PC-9 (cell line): ENCODE measurements at regions not wholly inside any gene's neighbourhood (a gene's known extent, or its start where the extent isn't known, plus 50 kb on each side); places are given as distances from the start of the nearest gene placed in this dataset.

ENCODE experiments used
- BruUV-seq: library from RNA; stranded (reverse); fragments of 400-500 nt; replicated peaks from 2 replicates; lab custom pipeline; 2021; lab: Mats Ljungman, UMichigan
- CTCF ChIA-PET: fragments of 300-600 bp; sonication (Branson Sonifier 250); formaldehyde crosslinking; loops from one replicate; lab custom pipeline; 2022; ENCODE audit warnings: antibody characterized with exemption; lab: Charles Lee
- POLR2A ChIA-PET: fragments of 300-600 bp; sonication (Branson Sonifier 250); formaldehyde crosslinking; loops from one replicate; lab custom pipeline; 2022; ENCODE audit warnings: antibody characterized with exemption; ENCODE audit not compliant: unreplicated experiment; lab: Charles Lee
- DNase-seq, 2 experiments: peaks; one replicate each; pipeline versions ENCODE4 v3.0.0 to v3.0.0-alpha.2; 2015 to 2022; ENCODE audit warnings: mixed read lengths in 1 of 2
- H2AFZ ChIP-seq: fragments of 200-600 bp; sonication (generic); 2 replicates; pipeline ENCODE4 v1.8.1; 2017; ENCODE audit warnings: antibody characterized with exemption
- H3F3A ChIP-seq: fragments of 200-600 bp; sonication (generic); 2 replicates; pipeline ENCODE4 v1.8.1; 2017; ENCODE audit warnings: antibody characterized with exemption, mild to moderate bottlenecking, low read depth; ENCODE audit not compliant: insufficient read depth
- H3K27ac ChIP-seq: fragments of 200-600 bp; sonication (generic); 2 replicates; pipeline ENCODE4 v1.6.1; 2016; ENCODE audit warnings: mixed run types
- H3K27me3 ChIP-seq: fragments of 200-600 bp; sonication (generic); 2 replicates; pipeline ENCODE4 v1.6.1; 2016; ENCODE audit warnings: low read depth, mixed run types; ENCODE audit not compliant: insufficient read depth
- H3K36me3 ChIP-seq: fragments of 200-600 bp; sonication (generic); 2 replicates; pipeline ENCODE4 v1.6.1; 2016; ENCODE audit warnings: low read depth, mixed run types
- H3K4me1 ChIP-seq: fragments of 200-600 bp; sonication (generic); replicated peaks from 2 replicates; pipeline ENCODE4 v1.6.1; 2016; ENCODE audit warnings: mixed run types; ENCODE audit not compliant: insufficient read depth
- H3K4me2 ChIP-seq: fragments of 200-600 bp; sonication (generic); 2 replicates; pipeline ENCODE4 v1.6.1; 2017; ENCODE audit warnings: mixed run types
- H3K4me3 ChIP-seq: fragments of 200-600 bp; sonication (generic); 2 replicates; pipeline ENCODE4 v1.6.1; 2016; ENCODE audit warnings: mixed run types
- H3K79me2 ChIP-seq: fragments of 200-600 bp; sonication (generic); 2 replicates; pipeline ENCODE4 v1.6.1; 2017; ENCODE audit warnings: low read depth, mixed run types
- H3K9me2 ChIP-seq: fragments of 200-600 bp; sonication (generic); 2 replicates; pipeline ENCODE4 v1.8.1; 2017; ENCODE audit warnings: mild to moderate bottlenecking; ENCODE audit not compliant: insufficient read depth
- H3K9me3 ChIP-seq: fragments of 200-600 bp; sonication (generic); 2 replicates; pipeline ENCODE4 v1.8.1; 2016; ENCODE audit warnings: low read depth; ENCODE audit not compliant: insufficient read depth
- H4K20me1 ChIP-seq: fragments of 200-600 bp; sonication (generic); 2 replicates; pipeline ENCODE4 v1.8.1; 2017; ENCODE audit not compliant: insufficient read depth
- CTCF ChIP-seq: fragments of 200-600 bp; sonication (generic); conservative IDR thresholded peaks from 2 replicates; pipeline ENCODE4 v1.6.1; 2017; ENCODE audit warnings: mixed run types, antibody characterized with exemption, mild to moderate bottlenecking, moderate library complexity
- EZH2 ChIP-seq: fragments of 200-600 bp; sonication (generic); IDR thresholded peaks from 2 replicates; pipeline ENCODE4 v1.8.0; 2017; ENCODE audit warnings: antibody characterized with exemption, low read depth
- intact Hi-C: fragments of 100-400 bp; cut with micrococcal nuclease; formaldehyde crosslinking; loops from one replicate; pipeline ENCODE4 v1.10.0; 2022; ENCODE audit not compliant: unreplicated experiment

GRCh38 chr5:164175083-164175482 lies 669.7 kb downstream of the MAT2B start:
- H4K20me1 ChIP-seq = no peaks in the 10 kb centered on the region; the same call in 1 of the 2 replicates
- H3K27ac ChIP-seq = no peak overlapping the region
- no peaks in the 10 kb centered on the region for H3K9me3 ChIP-seq
- H3K9me2 ChIP-seq = no peaks in the 10 kb centered on the region
- no peaks in the 10 kb centered on the region for H3K79me2 ChIP-seq
- TF ChIP-seq EZH2 (no peak), CTCF (no peak)
- no peak overlapping the region for H3K4me3 ChIP-seq
- H3F3A ChIP-seq = no peaks in the 10 kb centered on the region
- DNase-seq = no peak
- H3K27me3 ChIP-seq = no peaks in the 10 kb centered on the region
- POLR2A ChIA-PET = no interaction called here
- no peaks in the 10 kb centered on the region for H3K4me1 ChIP-seq
- no peak overlapping the region for H2AFZ ChIP-seq
- no peaks in the 10 kb centered on the region for H3K36me3 ChIP-seq
- CTCF ChIA-PET = no interaction called here
- BruUV-seq = no TSS peak
- H3K4me2 ChIP-seq = no peak overlapping the region
- intact Hi-C loops = no loop called here

GRCh38 chr5:164179406-164179805 lies 674.0 kb downstream of the MAT2B start:
- intact Hi-C loops = no loop called here
- Histone ChIP-seq H4K20me1 (no peaks in the 10 kb centered on the region), H3K27ac (no peak overlapping the region), H3F3A (no peaks in the 10 kb centered on the region), H3K9me2 (no peaks in the 10 kb centered on the region), H3K79me2 (no peaks in the 10 kb centered on the region), H3K9me3 (no peaks in the 10 kb centered on the region), H3K36me3 (no peaks in the 10 kb centered on the region), H3K4me3 (no peak overlapping the region), H3K4me1 (no peaks in the 10 kb centered on the region), H2AFZ (no peak overlapping the region), H3K4me2 (no peak overlapping the region), H3K27me3 (no peaks in the 10 kb centered on the region)
- no peak for TF ChIP-seq EZH2
- DNase-seq = no peak
- POLR2A ChIA-PET = no interaction called here
- no TSS peak for BruUV-seq
- CTCF ChIA-PET = no interaction called here

- no peak for DNase-seq
- Histone ChIP-seq H4K20me1 (no peaks in the 10 kb centered on the region), H3K27ac (no peak overlapping the region), H3K4me3 (no peak overlapping the region), H3K9me2 (no peaks in the 10 kb centered on the region), H3K79me2 (no peaks in the 10 kb centered on the region), H3F3A (no peaks in the 10 kb centered on the region), H3K4me1 (no peaks in the 10 kb centered on the region), H3K4me2 (no peak overlapping the region), H3K9me3 (no peaks in the 10 kb centered on the region), H3K27me3 (no peaks in the 10 kb centered on the region), H2AFZ (no peak overlapping the region), H3K36me3 (no peaks in the 10 kb centered on the region)
- intact Hi-C loops = no loop called here
- BruUV-seq = no TSS peak
- CTCF ChIA-PET = no interaction called here
- TF ChIP-seq CTCF = no peak
- no peak for TF ChIP-seq EZH2
- POLR2A ChIA-PET = no interaction called here
Observed at GRCh38 chr5:164181604-164182003, 676.2 kb downstream of the MAT2B start.

GRCh38 chr5:164184158-164184557 lies 678.7 kb downstream of the MAT2B start:
- H3K4me2 ChIP-seq = no peak overlapping the region
- no peaks in the 10 kb centered on the region for H3K9me2 ChIP-seq
- no peaks in the 10 kb centered on the region for H3K4me1 ChIP-seq
- no peaks in the 10 kb centered on the region for H3K79me2 ChIP-seq
- H3K9me3 ChIP-seq = no peaks in the 10 kb centered on the region
- H2AFZ ChIP-seq = no peak overlapping the region
- H3K27ac ChIP-seq = no peak overlapping the region
- no peaks in the 10 kb centered on the region for H4K20me1 ChIP-seq
- TF ChIP-seq EZH2 = no peak
- no peak for TF ChIP-seq CTCF
- no peak overlapping the region for H3K4me3 ChIP-seq
- no peak for DNase-seq
- intact Hi-C loops = no loop called here
- POLR2A ChIA-PET = no interaction called here
- CTCF ChIA-PET = no interaction called here
- no peaks in the 10 kb centered on the region for H3F3A ChIP-seq
- BruUV-seq = no TSS peak
- no peaks in the 10 kb centered on the region for H3K36me3 ChIP-seq
- H3K27me3 ChIP-seq = no peaks in the 10 kb centered on the region
